Ovary (tissue), 3 donors: ENCODE measurements at regions not wholly inside any gene's neighbourhood (a gene's known extent, or its start where the extent isn't known, plus 50 kb on each side); places are given as distances from the start of the nearest gene placed in this dataset.

Experiments
- POLR2A ChIP-seq: fragments of 450-650 bp; IDR thresholded peaks from one replicate; pipeline ENCODE4 v1.6.1; 2017; ENCODE audit warnings: antibody characterized with exemption, mild to moderate bottlenecking, moderate library complexity
- TF ChIP-seq, protein P1 (sequence below), 3 donors: fragments of 450-650 bp in 2 of 3; fragments of 200-600 bp in 1 of 3; IDR thresholded peaks; one replicate each; pipeline versions ENCODE4 v1.5.1 to v1.8.0; 2016 to 2022; ENCODE audit warnings: antibody characterized with exemption in 3 of 3, mild to moderate bottlenecking in 1 of 3
- donor health status: DM: no; HTN: no; CAD: no.

- TF ChIP-seq POLR2A, result no peak
- TF ChIP-seq, protein P1, sequence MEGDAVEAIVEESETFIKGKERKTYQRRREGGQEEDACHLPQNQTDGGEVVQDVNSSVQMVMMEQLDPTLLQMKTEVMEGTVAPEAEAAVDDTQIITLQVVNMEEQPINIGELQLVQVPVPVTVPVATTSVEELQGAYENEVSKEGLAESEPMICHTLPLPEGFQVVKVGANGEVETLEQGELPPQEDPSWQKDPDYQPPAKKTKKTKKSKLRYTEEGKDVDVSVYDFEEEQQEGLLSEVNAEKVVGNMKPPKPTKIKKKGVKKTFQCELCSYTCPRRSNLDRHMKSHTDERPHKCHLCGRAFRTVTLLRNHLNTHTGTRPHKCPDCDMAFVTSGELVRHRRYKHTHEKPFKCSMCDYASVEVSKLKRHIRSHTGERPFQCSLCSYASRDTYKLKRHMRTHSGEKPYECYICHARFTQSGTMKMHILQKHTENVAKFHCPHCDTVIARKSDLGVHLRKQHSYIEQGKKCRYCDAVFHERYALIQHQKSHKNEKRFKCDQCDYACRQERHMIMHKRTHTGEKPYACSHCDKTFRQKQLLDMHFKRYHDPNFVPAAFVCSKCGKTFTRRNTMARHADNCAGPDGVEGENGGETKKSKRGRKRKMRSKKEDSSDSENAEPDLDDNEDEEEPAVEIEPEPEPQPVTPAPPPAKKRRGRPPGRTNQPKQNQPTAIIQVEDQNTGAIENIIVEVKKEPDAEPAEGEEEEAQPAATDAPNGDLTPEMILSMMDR (IDR thresholded peaks at IDR 0.05), result no peak
These were observed 51.1 kb upstream of the ATP10B start for GRCh38 chr5:160903076-160903475.
